ENCODE measurements at regions not wholly inside any gene's neighbourhood (a gene's known extent, or its start where the extent isn't known, plus 50 kb on each side); places are given as distances from the start of the nearest gene placed in this dataset.

GRCh38 chr2:125942585-125943424, 713.2 kb upstream of the GYPC start:
- TF ChIP-seq CTCF (IDR thresholded peaks at IDR 0.05) (no peak), POLR2A (IDR thresholded peaks at IDR 0.05) (no peak)
- intact Hi-C loops (cut with DNase I), result no loop called here

GRCh38 chr2:125959047-125959446, 696.9 kb upstream of the GYPC start:
- 44 to 55% methylated on average over 4 of the region's 4 CpGs for WGBS, 2 donors
- no peaks in the 10 kb centered on the region for H3K36me3 ChIP-seq
- no peaks in the 10 kb centered on the region for H3K9me3 ChIP-seq
- TF ChIP-seq CTCF (IDR thresholded peaks at IDR 0.05), result no peak
- TF ChIP-seq POLR2A (IDR thresholded peaks at IDR 0.05), result no peak
- intact Hi-C loops (cut with DNase I), result no loop called here
- no peak overlapping the region for H3K27ac ChIP-seq
- no peak overlapping the region for H3K4me3 ChIP-seq (replicated peaks in 1 of 3)
- no peaks in the 10 kb centered on the region for H3K4me1 ChIP-seq
- no peaks in the 10 kb centered on the region for H3K27me3 ChIP-seq
- no peak for DNase-seq

More at GRCh38 chr2:125942585-125943424, 713.2 kb upstream of the GYPC start:
- no peaks in the 10 kb centered on the region for H3K9me3 ChIP-seq
- no peaks in the 10 kb centered on the region for H3K36me3 ChIP-seq
- H3K27me3 ChIP-seq, result no peaks in the 10 kb centered on the region
- H3K4me3 ChIP-seq (replicated peaks in 1 of 3), result no peak overlapping the region
- DNase-seq, result no peak
- no peak overlapping the region for H3K27ac ChIP-seq
- WGBS, 2 donors, result 89 to 92% methylated on average over 15 to 17 of the region's 23 CpGs
- no peaks in the 10 kb centered on the region for H3K4me1 ChIP-seq

- 33 to 35% methylated on average over 1 of the region's 1 CpG for WGBS, 2 donors
- intact Hi-C loops (cut with DNase I), result no loop called here
- DNase-seq, result no peak
- Histone ChIP-seq H3K4me1 (no peaks in the 10 kb centered on the region), H3K27me3 (no peaks in the 10 kb centered on the region), H3K4me3 (replicated peaks in 1 of 3) (no peak overlapping the region), H3K27ac (no peak overlapping the region), H3K9me3 (no peaks in the 10 kb centered on the region), H3K36me3 (no peaks in the 10 kb centered on the region)
- TF ChIP-seq POLR2A (IDR thresholded peaks at IDR 0.05) (no peak), CTCF (IDR thresholded peaks at IDR 0.05) (no peak)
These were observed 694.2 kb upstream of the GYPC start for GRCh38 chr2:125961739-125962138.

GRCh38 chr2:125979886-125980285, 676.1 kb upstream of the GYPC start:
- H3K36me3 ChIP-seq, result no peaks in the 10 kb centered on the region
- H3K27ac ChIP-seq, result no peak overlapping the region
- H3K9me3 ChIP-seq, result no peaks in the 10 kb centered on the region
- no peaks in the 10 kb centered on the region for H3K4me1 ChIP-seq
- no peak for DNase-seq
- TF ChIP-seq POLR2A (IDR thresholded peaks at IDR 0.05) (no peak), CTCF (IDR thresholded peaks at IDR 0.05) (no peak)
- no peaks in the 10 kb centered on the region for H3K27me3 ChIP-seq
- no peak overlapping the region for H3K4me3 ChIP-seq (replicated peaks in 1 of 3)
- intact Hi-C loops (cut with DNase I), result no loop called here
- 57 to 64% methylated on average over 2 of the region's 2 CpGs for WGBS, 2 donors

- no peak overlapping the region for H3K27ac ChIP-seq
- TF ChIP-seq CTCF (IDR thresholded peaks at IDR 0.05) (no peak), POLR2A (IDR thresholded peaks at IDR 0.05) (no peak)
- no peak overlapping the region for H3K4me3 ChIP-seq (replicated peaks in 1 of 3)
- H3K9me3 ChIP-seq, result no peaks in the 10 kb centered on the region
- WGBS, 2 donors, result 66 to 87% methylated on average over 5 of the region's 5 CpGs
- intact Hi-C loops (cut with DNase I), result no loop called here
- no peaks in the 10 kb centered on the region for H3K27me3 ChIP-seq
- DNase-seq, result no peak
- no peaks in the 10 kb centered on the region for H3K4me1 ChIP-seq
- H3K36me3 ChIP-seq, result no peaks in the 10 kb centered on the region
These were observed 672.6 kb upstream of the GYPC start for GRCh38 chr2:125983364-125983763.
